NCI-H2029 treated with DMSO at 0.1 percent for 48 hours (cell line): ENCODE measurements at regions not wholly inside any gene's neighbourhood (a gene's known extent, or its start where the extent isn't known, plus 50 kb on each side); places are given as distances from the start of the nearest gene placed in this dataset.
"Not testable (repeated sequence)": the region's sequence is repeated elsewhere in the genome, so short reads cannot be mapped to it uniquely, and the experiment has no call there.

ENCODE experiments used
- DNase-seq: peaks from one replicate; lab custom pipeline; 2025; lab: John Stamatoyannopoulos, UW

GRCh38 chrX:56130031-56130430 lies 102.1 kb upstream of the KLF8 start:
- no peak for DNase-seq

- no peak for DNase-seq
These were observed 101.7 kb upstream of the KLF8 start for GRCh38 chrX:56130436-56130835.

- not testable (repeated sequence) for DNase-seq
These were observed 68.0 kb upstream of the KLF8 start for GRCh38 chrX:56164135-56164534.
